Fibroblast of lung (primary cell): ENCODE measurements at regions not wholly inside any gene's neighbourhood (a gene's known extent, or its start where the extent isn't known, plus 50 kb on each side); places are given as distances from the start of the nearest gene placed in this dataset.

Experiments
- CTCF ChIP-seq, 2 donors: IDR thresholded peaks in 1 of 2; conservative IDR thresholded peaks in 1 of 2; 1 replicate in 1 of 2; 2 replicates in 1 of 2; pipeline ENCODE4 v1.5.1; 2011 to 2012; ENCODE audit warnings: low read length in 2 of 2, control low read depth in 1 of 2, inconsistent platforms in 1 of 2, low read depth in 1 of 2, mild to moderate bottlenecking in 1 of 2
- EZH2 ChIP-seq: IDR thresholded peaks from 2 replicates; pipeline ENCODE4 v1.5.1; 2012; ENCODE audit warnings: low read length, control low read depth, mild to moderate bottlenecking; ENCODE audit errors: missing control alignments

- TF ChIP-seq CTCF (conservative IDR thresholded peaks at IDR 0.05 in 1 of 2, IDR thresholded peaks at IDR 0.05 in 1 of 2; ENCODE audit: low read depth in 1 of 2, low read length in 2 of 2): no peak
- TF ChIP-seq EZH2: no peak
Observed at GRCh38 chr4:14249226-14249625, 621.7 kb upstream of the BOD1L1 start.
